ENCODE measurements at regions not wholly inside any gene's neighbourhood (a gene's known extent, or its start where the extent isn't known, plus 50 kb on each side); places are given as distances from the start of the nearest gene placed in this dataset.

DNA sequence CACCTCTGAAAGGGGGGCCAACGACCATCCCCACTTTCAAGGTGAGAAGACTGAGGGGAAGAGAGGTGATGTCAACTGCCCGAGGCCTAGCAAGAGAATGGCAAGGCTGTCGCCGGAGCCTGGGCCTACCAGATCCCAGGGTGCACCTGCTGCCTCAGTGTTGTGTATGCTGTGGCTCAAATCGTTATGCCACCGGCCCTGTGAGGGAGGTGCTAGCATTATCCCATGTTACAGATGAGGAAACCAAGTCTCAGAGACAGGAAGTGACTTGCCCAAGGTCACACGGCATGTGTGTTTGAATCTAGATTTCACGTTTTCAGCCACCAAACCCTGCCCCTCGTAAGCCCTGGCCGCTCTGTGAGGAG is 152.5 kb downstream of the CEBPB start:
- Histone ChIP-seq H3K9me3 (ENCODE audit: low read length) (no peaks in the 10 kb centered on the region), H3K36me3 (ENCODE audit: low read depth, low read length) (no peaks in the 10 kb centered on the region), H3K9ac (ENCODE audit: low read length) (no peak overlapping the region), H3K4me2 (ENCODE audit: low read length) (no peak overlapping the region), H3K4me1 (ENCODE audit: insufficient read depth, low read length) (peaks cover 9% of the 10 kb centered on the region), H3K9me2 (replicated peaks; ENCODE audit: low read length) (no peaks in the 10 kb centered on the region), H3K27me3 (ENCODE audit: low read length) (no peaks in the 10 kb centered on the region), H2AFZ (ENCODE audit: low read length) (no peak overlapping the region), H4K20me1 (ENCODE audit: low read length) (no peaks in the 10 kb centered on the region), H3K4me3 (ENCODE audit: low read length) (no peak overlapping the region), H3K27ac (ENCODE audit: low read length) (no peak overlapping the region), H3K79me2 (ENCODE audit: low read length) (no peaks in the 10 kb centered on the region), H3F3A (ENCODE audit: low read length, unreplicated experiment) (no peaks in the 10 kb centered on the region)
- intact Hi-C loops (cut with micrococcal nuclease), result no loop called here
- CTCF ChIA-PET, result no interaction called here
- ATAC-seq (no peak), DNase-seq (no peak)
- POLR2A ChIA-PET (ENCODE audit: unreplicated experiment), result no interaction called here
- no TSS peak for BruUV-seq (replicated peaks)
- TF ChIP-seq EZH2 (IDR thresholded peaks at IDR 0.05; ENCODE audit: low read length, unreplicated experiment) (no peak), EZH2phosphoT487 (IDR thresholded peaks at IDR 0.05; ENCODE audit: borderline replicate concordance, low read length) (no peak)
- TF ChIP-seq, protein P1, sequence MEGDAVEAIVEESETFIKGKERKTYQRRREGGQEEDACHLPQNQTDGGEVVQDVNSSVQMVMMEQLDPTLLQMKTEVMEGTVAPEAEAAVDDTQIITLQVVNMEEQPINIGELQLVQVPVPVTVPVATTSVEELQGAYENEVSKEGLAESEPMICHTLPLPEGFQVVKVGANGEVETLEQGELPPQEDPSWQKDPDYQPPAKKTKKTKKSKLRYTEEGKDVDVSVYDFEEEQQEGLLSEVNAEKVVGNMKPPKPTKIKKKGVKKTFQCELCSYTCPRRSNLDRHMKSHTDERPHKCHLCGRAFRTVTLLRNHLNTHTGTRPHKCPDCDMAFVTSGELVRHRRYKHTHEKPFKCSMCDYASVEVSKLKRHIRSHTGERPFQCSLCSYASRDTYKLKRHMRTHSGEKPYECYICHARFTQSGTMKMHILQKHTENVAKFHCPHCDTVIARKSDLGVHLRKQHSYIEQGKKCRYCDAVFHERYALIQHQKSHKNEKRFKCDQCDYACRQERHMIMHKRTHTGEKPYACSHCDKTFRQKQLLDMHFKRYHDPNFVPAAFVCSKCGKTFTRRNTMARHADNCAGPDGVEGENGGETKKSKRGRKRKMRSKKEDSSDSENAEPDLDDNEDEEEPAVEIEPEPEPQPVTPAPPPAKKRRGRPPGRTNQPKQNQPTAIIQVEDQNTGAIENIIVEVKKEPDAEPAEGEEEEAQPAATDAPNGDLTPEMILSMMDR (conservative IDR thresholded peaks at IDR 0.05; ENCODE audit: low read depth, low read length), result no peak

DNA sequence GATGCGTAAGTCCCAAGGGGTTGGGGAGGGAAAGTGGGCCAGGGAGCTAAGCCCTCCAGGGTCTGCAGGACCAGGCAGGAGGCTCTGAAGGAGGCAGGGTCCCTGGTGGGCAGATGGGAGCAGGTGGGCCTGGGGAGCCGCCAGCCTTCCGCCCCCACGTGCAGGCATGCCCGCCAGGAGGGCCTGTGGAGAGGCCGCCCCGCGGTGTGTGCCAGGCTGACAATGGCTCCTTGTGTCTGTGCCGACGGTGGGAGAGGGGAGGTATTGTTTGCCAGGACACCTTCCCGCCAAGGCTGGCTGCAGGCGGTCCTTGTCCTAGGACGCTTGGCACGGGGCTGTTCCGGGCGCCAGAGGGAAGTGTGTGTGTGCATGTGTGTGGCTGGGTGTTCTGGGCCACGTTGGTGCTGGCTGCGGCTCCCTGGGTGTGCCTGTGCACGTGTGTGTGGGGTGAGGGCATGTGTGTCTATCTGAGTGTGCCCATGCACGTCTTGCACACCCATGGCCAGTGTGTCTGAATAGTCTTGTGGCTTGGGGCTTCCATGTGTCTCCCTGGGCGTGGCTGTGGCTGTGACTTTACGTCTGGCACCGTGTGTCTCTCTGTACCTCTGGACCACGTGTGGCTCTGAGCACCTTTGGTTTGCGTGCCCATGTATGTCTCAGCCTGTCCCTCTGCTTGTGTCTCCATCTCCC is 153.0 kb downstream of the CEBPB start:
- Histone ChIP-seq H2AFZ (ENCODE audit: low read length) (no peak overlapping the region), H3K9ac (ENCODE audit: low read length) (no peak overlapping the region), H4K20me1 (ENCODE audit: low read length) (no peaks in the 10 kb centered on the region), H3K9me3 (ENCODE audit: low read length) (no peaks in the 10 kb centered on the region), H3K4me2 (ENCODE audit: low read length) (no peak overlapping the region), H3K4me3 (ENCODE audit: low read length) (no peak overlapping the region), H3F3A (ENCODE audit: low read length, unreplicated experiment) (no peaks in the 10 kb centered on the region), H3K9me2 (replicated peaks; ENCODE audit: low read length) (no peaks in the 10 kb centered on the region), H3K27me3 (ENCODE audit: low read length) (no peaks in the 10 kb centered on the region), H3K36me3 (ENCODE audit: low read depth, low read length) (no peaks in the 10 kb centered on the region), H3K27ac (ENCODE audit: low read length) (no peak overlapping the region), H3K4me1 (ENCODE audit: insufficient read depth, low read length) (peaks cover 9% of the 10 kb centered on the region), H3K79me2 (ENCODE audit: low read length) (no peaks in the 10 kb centered on the region)
- ATAC-seq (no peak), DNase-seq (no peak)
- CTCF ChIA-PET, result no interaction called here
- BruUV-seq (replicated peaks), result no TSS peak
- TF ChIP-seq EZH2 (IDR thresholded peaks at IDR 0.05; ENCODE audit: low read length, unreplicated experiment), result no peak
- no peak for TF ChIP-seq EZH2phosphoT487 (IDR thresholded peaks at IDR 0.05; ENCODE audit: borderline replicate concordance, low read length)
- TF ChIP-seq, protein P1 (conservative IDR thresholded peaks at IDR 0.05; ENCODE audit: low read depth, low read length), result no peak
- POLR2A ChIA-PET (ENCODE audit: unreplicated experiment), result no interaction called here
- intact Hi-C loops (cut with micrococcal nuclease), result no loop called here

DNA sequence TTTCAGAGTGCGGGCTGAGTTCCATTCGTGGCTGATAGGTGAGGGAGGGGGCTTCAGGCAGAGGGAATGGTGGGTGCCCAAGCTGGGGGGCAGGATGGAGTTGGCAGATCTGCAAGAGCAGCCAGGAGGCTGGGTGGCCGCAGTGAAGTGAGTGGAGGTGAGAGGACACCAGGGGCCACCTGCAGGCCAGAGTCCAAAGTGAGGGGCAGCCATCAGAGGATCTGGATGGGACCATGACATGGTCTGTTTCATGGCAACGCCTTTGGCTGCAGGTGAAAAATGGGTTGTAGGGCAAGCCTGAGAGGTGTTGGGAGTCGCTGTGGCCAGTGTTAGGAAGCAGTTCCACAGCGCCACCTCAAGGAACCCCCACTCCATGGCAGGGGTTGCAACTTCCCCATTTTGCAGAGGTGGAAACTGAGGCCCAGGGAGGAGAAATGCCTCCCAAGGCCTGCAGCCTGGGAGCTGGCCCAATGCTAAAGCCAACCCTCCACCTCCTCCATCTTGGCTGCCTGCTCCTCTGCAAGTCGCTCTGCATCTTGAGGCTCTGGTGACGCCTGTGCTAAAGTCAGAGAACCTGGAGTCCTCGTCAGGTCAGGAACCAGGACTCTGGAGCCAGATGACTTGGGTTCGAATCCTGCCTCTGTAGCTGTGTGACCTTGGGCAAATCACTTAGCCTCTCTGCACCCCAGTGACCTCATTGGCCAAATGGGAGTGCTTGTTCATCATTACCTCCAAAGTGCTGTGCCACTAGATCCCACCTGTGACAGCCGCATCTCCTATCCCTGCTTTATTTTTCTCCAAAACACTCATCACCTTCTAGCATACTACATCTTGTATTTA is 153.8 kb downstream of the CEBPB start:
- no peak for TF ChIP-seq EZH2 (IDR thresholded peaks at IDR 0.05; ENCODE audit: low read length, unreplicated experiment)
- TF ChIP-seq, protein P1 (conservative IDR thresholded peaks at IDR 0.05; ENCODE audit: low read depth, low read length), result peak; percentile 54
- Histone ChIP-seq H3K27me3 (ENCODE audit: low read length) (no peaks in the 10 kb centered on the region), H3K9ac (ENCODE audit: low read length) (no peak overlapping the region), H3F3A (ENCODE audit: low read length, unreplicated experiment) (no peaks in the 10 kb centered on the region), H4K20me1 (ENCODE audit: low read length) (no peaks in the 10 kb centered on the region), H3K79me2 (ENCODE audit: low read length) (no peaks in the 10 kb centered on the region), H2AFZ (ENCODE audit: low read length) (no peak overlapping the region), H3K4me1 (ENCODE audit: insufficient read depth, low read length) (peaks cover 13% of the 10 kb centered on the region), H3K9me3 (ENCODE audit: low read length) (no peaks in the 10 kb centered on the region), H3K4me2 (ENCODE audit: low read length) (no peak overlapping the region), H3K9me2 (replicated peaks; ENCODE audit: low read length) (no peaks in the 10 kb centered on the region), H3K36me3 (ENCODE audit: low read depth, low read length) (no peaks in the 10 kb centered on the region), H3K4me3 (ENCODE audit: low read length) (no peak overlapping the region), H3K27ac (ENCODE audit: low read length) (no peak overlapping the region)
- no TSS peak for BruUV-seq (replicated peaks)
- ChIA-PET POLR2A (ENCODE audit: unreplicated experiment) (no interaction called here), CTCF (no interaction called here)
- DNase-seq (no peak), ATAC-seq (peak; percentile 20; the same call in 1 of the 2 replicates)
- intact Hi-C loops (cut with micrococcal nuclease), result no loop called here
